ENCODE measurements at regions not wholly inside any gene's neighbourhood (a gene's known extent, or its start where the extent isn't known, plus 50 kb on each side); places are given as distances from the start of the nearest gene placed in this dataset.

- ATAC-seq (no peak), DNase-seq (no peak)
- no peaks in the 10 kb centered on the region for H3K9me3 ChIP-seq
- 56 to 69% methylated on average over 6 of the region's 6 CpGs for WGBS, 2 donors
- TF ChIP-seq POLR2A (IDR thresholded peaks at IDR 0.05) (no peak), CTCF (IDR thresholded peaks at IDR 0.05) (no peak)
- H3K27me3 ChIP-seq: no peaks in the 10 kb centered on the region
- H3K36me3 ChIP-seq (replicated peaks in 1 of 2; ENCODE audit: insufficient read depth in 1 of 2, low read depth in 2 of 2): no peaks in the 10 kb centered on the region
- no peak overlapping the region for H3K4me3 ChIP-seq
- intact Hi-C loops (cut with DNase I): no loop called here
- no peak overlapping the region for H3K27ac ChIP-seq
- H3K4me1 ChIP-seq: no peaks in the 10 kb centered on the region
Observed at GRCh38 chr14:86310148-86310547, 780.2 kb downstream of the FLRT2 start.

DNA sequence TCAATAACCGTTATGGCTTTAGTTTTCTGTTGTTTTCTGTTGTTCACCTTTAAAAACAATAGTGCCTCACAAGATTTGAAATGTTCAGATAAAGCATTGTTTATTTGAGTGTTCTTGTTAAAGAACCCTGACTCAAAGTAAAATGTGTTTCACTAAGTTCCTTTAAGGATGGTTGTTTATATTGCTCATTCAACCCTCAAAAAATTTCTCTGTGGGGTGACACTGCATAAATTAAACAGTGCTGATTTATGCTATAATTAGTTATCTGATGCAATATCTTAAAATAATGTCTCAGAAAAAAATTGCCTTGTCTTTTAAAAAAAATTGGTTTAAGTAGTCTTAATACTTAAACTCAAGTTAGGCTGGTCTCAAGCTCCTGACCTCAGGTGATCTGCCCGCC is 775.1 kb downstream of the FLRT2 start:
- H3K36me3 ChIP-seq (replicated peaks in 1 of 2; ENCODE audit: insufficient read depth in 1 of 2, low read depth in 2 of 2): no peaks in the 10 kb centered on the region
- intact Hi-C loops (cut with DNase I): no loop called here
- H3K4me3 ChIP-seq: no peak overlapping the region
- DNase-seq (no peak), ATAC-seq (no peak)
- H3K27ac ChIP-seq: no peak overlapping the region
- no peaks in the 10 kb centered on the region for H3K27me3 ChIP-seq
- TF ChIP-seq CTCF (IDR thresholded peaks at IDR 0.05) (no peak), POLR2A (IDR thresholded peaks at IDR 0.05) (no peak)
- 73 to 74% methylated on average over 2 of the region's 2 CpGs for WGBS, 2 donors
- H3K9me3 ChIP-seq: no peaks in the 10 kb centered on the region
- no peaks in the 10 kb centered on the region for H3K4me1 ChIP-seq

DNA sequence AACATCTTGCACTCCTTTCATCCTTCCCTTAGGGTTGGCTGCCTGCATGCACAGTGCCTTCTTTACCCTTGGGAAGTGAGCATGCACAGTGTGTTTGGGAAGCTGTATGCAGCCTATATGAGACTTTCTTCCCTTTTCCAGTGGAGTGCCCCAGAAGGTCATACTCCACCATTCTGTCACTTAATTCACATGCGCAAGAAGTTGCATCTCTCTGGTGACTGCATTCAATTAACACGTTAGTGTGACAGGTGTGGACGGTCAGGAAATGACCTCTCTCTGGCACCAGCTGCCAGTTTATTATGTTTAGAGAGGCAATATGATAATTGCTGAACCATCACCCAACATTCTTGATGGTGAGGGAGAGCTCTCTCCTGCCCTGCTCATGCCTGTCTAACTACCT is 770.0 kb downstream of the FLRT2 start:
- H3K9me3 ChIP-seq: no peaks in the 10 kb centered on the region
- H3K27me3 ChIP-seq: no peaks in the 10 kb centered on the region
- WGBS, 2 donors: 77 to 80% methylated on average over 3 of the region's 3 CpGs
- ATAC-seq: no peak
- H3K4me3 ChIP-seq: no peak overlapping the region
- no peaks in the 10 kb centered on the region for H3K36me3 ChIP-seq (replicated peaks in 1 of 2; ENCODE audit: insufficient read depth in 1 of 2, low read depth in 2 of 2)
- no peak overlapping the region for H3K27ac ChIP-seq
- intact Hi-C loops (cut with DNase I): no loop called here
- H3K4me1 ChIP-seq: no peaks in the 10 kb centered on the region
- TF ChIP-seq CTCF (IDR thresholded peaks at IDR 0.05) (no peak), POLR2A (IDR thresholded peaks at IDR 0.05) (no peak)
- no peak for DNase-seq

GRCh38 chr14:86296173-86296572 is 766.2 kb downstream of the FLRT2 start:
- Histone ChIP-seq H3K27me3 (no peaks in the 10 kb centered on the region), H3K36me3 (replicated peaks in 1 of 2; ENCODE audit: insufficient read depth in 1 of 2, low read depth in 2 of 2) (no peaks in the 10 kb centered on the region), H3K9me3 (no peaks in the 10 kb centered on the region), H3K4me3 (no peak overlapping the region), H3K4me1 (no peaks in the 10 kb centered on the region), H3K27ac (no peak overlapping the region)
- 63 to 76% methylated on average over 1 of the region's 1 CpG for WGBS, 2 donors
- intact Hi-C loops (cut with DNase I): no loop called here
- DNase-seq (no peak), ATAC-seq (no peak)
- TF ChIP-seq CTCF (IDR thresholded peaks at IDR 0.05): no peak
- no peak for TF ChIP-seq POLR2A (IDR thresholded peaks at IDR 0.05)

GRCh38 chr14:86288336-86288735 is 758.4 kb downstream of the FLRT2 start:
- intact Hi-C loops (cut with DNase I): no loop called here
- no peaks in the 10 kb centered on the region for H3K27me3 ChIP-seq
- ATAC-seq: no peak
- no peaks in the 10 kb centered on the region for H3K4me1 ChIP-seq
- H3K27ac ChIP-seq: no peak overlapping the region
- DNase-seq: no peak
- no peaks in the 10 kb centered on the region for H3K36me3 ChIP-seq (replicated peaks in 1 of 2; ENCODE audit: insufficient read depth in 1 of 2, low read depth in 2 of 2)
- H3K9me3 ChIP-seq: no peaks in the 10 kb centered on the region
- H3K4me3 ChIP-seq: no peak overlapping the region
- 74 to 88% methylated on average over 2 of the region's 2 CpGs for WGBS, 2 donors
- TF ChIP-seq CTCF (IDR thresholded peaks at IDR 0.05): no peak

All from body of pancreas (tissue), 4 donors.